ENCODE measurements at regions not wholly inside any gene's neighbourhood (a gene's known extent, or its start where the extent isn't known, plus 50 kb on each side); places are given as distances from the start of the nearest gene placed in this dataset.

DNA sequence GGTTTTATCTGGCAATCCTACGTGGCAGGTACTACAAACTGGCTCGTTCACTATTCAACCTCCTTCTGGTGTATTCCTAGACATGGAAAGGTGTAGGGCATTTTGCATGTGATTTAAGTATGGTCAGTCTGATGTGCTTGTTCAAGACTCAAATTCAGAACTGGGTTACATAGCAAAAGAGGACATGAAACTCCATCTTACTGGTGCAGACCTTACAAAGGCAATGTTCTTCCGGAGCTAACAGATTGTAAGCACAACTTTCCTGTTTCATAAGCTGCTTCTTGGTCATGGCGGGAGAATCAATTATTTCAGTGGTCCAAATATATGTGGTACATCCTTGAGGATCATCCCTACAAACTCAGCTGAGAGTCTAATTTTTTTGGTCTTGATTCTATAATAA lies 703.4 kb downstream of the EPM2A start:
- DNase-seq: no peak

DNA sequence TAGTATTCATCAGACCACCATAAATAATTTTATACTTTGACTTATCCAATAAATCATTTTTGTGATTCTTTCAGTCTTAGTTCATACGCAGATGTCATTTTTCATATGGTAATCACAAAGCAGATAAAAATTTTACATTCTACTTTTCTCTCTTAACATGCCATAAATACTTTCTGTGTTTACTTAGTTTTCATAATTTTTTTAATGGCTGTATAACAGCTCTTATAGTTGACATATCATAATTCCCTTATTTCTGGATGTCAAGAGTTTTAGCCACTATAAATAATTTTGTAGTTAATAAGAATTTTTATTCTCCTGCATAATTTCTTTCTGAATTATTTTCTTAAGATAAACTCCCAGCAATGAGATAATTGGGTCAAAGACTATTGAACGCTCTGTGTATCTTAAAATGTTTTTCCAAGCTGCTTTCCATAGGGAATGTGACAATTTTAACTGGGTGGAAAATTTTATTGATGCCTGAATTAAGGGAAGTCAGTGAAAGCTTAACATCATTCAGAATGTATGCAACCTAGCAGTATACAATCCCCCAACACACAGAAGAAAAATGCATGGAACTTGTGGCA lies 702.7 kb downstream of the EPM2A start:
- DNase-seq: no peak

DNA sequence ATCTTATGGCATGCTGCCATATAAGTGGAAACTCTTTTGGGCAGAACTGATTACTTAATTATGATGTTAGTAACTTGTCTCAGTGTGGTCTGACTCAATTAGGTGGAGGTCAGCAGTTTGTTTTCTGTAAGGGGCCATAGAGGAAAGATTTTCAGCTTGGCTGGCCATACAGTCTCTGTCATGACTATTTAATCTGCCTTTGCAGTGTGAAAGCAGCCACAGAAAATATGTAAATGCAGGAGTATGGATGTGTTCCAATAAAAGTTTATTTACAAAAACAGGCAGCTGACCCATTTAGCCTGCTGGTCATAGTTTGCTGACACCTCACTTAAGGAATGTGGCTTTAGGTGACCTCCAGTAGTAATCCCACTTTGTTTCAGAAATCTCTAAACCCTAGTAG lies 700.7 kb downstream of the EPM2A start:
- DNase-seq: no peak

DNA sequence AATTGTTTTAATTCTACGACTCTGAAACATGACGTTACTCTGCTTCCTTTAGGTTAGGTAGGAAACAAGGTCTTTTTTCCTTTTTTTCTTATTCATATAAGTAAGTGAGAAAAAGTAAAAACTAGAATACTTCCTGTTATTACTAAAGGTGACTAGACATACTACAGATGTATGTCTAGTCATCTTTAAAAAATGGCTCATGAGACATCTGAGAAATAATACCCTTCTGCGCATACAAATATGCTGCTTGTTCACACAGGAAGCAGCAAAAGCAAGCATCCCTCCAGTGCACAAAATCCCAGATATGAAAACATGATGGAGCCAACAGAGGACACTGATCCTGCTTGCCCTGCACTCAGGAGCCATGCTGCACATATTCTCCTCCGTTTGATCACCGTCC lies 699.1 kb downstream of the EPM2A start:
- no peak for DNase-seq

DNA sequence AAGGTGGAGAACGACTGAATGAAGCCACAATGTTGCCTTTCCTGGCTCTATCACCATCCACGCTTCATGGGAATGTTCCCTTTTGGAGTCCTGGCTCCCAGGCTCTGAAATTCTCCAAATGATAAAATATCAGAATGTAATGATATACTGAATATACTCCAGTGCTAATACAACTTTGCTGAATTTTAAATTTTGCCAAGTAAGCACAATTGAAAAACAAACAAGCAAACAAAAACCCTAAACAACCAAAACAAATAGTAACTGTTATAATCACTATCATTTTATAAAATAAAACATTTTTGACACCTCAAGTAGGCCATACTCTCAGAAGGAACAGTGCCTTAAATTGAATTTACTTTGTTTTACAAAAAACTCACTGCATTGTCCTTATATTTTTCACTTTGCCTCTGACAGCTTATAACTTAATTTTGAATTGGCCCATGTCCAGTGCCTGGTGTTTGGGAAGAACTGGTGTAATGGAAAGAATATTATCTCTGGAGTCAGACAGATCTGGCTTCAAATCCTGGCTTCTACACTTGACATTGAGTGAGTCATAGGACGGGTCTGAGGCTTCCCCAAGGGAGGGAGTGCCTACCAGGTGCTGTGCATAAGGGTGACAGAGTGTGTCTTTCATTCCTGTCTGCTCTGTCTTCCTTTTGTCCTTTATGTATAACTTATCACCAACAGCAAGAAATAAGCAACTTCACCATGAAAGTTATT lies 698.3 kb downstream of the EPM2A start:
- no peak for DNase-seq

DNA sequence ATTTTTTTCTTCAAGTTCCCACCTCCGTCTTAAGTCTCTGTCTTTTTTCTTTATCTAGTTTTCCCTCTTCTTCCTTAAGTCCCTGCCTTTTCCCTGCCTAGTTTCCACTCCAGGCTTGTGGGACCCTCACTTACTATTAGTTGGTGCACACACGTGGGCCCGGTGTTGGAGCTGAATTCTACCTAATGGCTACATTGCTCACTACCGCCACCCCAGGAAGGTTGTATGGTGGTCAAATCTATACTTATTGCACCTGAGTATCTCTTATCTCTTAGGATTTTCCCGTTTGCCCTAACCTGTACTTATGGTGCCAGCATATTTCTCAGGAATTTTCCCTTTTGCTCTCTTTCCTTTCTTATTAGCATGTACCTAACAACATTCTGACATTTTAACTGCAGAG lies 692.8 kb downstream of the EPM2A start:
- no peak for DNase-seq

DNA sequence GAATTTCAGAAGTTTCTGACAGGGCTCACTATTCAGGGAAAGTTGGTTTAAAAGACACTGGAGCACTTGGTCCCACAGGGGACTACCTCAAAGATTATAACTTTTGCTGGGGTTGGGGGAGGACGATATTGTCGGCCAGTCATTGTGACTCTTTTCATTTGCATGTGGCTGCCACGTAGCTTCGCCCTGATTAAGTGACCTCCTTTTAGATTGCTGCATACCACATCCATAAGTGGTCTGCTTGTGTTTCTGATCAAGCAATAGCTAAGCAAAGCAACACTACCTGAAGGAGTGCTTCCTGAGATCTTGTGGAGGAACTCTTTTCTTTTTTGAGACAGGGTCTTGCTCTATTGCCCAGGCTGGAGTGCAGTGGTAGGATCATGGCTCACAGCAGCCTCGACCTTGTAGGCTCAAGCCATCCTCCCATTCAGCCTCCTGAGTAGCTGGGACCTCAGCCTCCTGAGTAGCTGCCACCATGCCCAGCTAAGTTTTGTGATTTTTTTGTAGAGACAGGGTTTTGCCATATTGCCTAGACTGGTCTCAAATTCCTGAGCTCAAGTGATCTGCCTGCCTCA lies 691.3 kb downstream of the EPM2A start:
- no peak for DNase-seq

DNA sequence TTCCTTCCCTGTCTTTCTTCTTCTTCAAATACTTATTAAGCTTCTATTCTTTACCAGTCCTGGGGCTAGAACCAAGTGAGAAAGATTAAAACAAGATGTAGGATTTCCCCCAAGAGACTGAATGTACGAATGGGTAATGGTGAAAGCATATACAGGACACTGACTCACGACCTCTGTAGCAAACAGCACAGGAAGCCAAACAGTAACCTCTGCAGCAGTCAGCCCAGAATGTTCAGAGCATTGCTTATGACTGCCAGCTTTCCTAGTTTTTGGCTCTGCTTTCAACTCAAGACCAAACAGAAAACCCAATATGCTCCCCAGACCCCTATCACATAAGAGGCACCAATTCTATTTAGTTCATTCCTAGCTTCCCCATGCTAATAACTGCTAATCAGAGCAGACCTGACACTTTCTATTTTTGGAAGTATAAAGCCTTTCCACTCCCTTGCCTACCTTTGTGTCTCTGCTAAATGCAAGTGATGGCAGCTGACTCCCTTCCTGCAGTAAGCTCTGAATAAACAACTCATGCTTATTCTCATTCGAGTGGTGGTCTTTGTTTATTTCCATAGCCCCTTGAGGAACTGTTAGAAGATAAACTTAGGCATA lies 690.6 kb downstream of the EPM2A start:
- peak; percentile 8 for DNase-seq

DNA sequence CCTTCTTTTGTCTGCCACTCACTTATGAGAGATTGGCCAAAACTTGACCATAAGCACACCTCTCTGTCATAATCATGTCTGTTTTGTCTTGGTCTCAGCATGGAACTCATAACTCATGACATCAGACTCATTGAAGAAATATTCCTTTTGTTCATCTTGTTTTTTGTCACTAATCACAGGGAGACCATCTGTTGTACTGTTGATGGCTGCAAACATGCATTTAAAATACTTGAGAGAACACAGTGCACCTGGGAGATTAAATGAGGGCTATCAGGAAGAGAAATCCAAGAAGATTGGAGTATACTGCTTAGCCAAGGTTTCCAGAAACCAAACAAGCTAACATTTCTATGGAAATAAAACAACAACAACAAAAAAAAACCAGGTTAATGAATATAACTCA lies 689.7 kb downstream of the EPM2A start:
- DNase-seq: no peak

DNA sequence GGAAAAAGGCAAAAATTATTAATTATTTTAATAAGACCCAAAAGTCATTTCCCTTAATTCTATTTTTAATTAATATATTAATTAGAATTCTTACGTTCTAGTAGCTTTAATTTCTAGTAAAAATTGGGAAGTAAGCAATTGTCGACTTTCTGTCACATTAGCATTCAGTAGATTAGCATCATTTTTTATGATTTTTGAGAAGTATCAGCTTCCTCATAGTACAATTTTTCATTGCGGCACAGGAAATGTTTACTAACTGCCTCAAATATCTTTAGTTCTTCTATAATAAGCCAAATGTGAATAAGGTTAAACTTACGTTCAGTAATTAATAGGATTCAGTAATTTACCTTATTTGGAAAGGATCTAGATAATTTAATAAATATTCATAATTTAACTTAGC lies 687.4 kb downstream of the EPM2A start:
- no peak for DNase-seq

DNA sequence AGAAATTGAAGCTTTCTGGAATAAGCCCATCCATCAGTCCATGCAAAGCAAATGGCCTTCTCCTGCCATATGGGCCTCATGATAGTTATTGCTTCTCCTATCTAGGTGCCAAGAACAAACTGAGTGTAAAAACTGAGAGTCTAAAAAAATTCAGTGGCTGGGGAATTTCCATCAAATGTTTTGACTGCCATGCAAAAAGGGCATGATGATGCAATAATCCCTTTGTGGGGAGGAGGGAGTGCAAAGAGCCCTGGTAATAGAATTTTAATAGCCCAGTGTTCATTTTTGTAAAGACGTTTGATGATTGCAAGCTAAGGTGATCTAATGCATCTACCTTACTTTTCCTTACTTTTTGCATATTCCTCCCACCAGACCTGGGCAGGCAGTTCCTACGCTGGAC lies 683.7 kb downstream of the EPM2A start:
- DNase-seq: no peak

DNA sequence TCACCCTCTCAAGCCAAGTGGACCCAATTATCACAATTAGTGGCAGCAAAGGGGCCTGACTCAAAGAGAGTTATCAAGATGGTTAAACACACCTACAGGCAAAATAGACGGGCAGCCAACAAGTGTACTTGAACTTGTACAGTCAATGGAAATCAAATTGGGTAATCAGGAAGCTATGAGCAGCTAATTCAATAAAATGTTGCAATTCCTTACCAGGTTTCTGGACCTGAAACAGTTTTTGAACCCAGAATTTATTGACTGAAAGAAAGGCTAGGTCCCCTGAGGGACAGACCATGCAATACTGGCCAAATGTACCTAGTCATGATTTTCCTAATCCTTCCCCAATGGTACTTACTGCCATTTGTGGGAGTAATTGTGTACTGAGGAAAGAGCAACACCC lies 679.8 kb downstream of the EPM2A start:
- DNase-seq: no peak

DNA sequence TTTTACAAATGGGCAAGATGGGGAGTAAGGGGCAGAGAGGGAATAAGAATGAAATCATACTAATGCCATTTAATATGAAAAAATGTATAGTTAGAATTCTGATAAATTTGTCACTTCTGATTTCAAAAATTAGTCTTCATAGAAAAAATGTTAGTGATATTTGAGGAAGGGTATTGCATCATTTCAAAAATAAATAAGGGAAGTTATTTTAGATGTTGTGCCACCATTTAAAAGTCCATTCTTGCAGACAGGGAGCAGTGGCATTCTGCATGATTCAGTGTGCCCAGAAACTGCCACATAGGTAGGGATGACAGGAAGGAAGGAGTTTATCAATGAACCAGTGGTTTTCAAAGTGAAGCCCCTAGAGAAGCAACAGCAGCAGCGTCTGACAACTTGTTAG lies 674.6 kb downstream of the EPM2A start:
- no peak for DNase-seq

DNA sequence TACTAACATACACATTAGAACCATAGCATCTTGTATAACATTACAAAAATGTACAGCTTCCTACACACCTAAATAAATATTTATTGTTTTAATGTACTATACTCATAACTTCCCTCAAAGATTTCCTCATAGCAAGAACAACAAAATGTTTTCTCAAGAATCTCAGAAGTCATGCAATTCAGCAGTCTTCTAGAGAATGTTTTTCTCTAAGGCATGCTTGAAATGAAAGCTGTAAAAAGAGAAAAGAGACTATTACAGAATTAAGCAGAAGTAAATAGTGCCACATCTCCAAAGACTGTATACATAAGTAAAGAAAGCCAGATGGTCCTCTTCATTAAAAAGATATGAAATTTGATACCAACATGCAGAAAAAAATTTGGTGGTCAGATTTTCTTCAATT lies 672.2 kb downstream of the EPM2A start:
- DNase-seq: no peak

DNA sequence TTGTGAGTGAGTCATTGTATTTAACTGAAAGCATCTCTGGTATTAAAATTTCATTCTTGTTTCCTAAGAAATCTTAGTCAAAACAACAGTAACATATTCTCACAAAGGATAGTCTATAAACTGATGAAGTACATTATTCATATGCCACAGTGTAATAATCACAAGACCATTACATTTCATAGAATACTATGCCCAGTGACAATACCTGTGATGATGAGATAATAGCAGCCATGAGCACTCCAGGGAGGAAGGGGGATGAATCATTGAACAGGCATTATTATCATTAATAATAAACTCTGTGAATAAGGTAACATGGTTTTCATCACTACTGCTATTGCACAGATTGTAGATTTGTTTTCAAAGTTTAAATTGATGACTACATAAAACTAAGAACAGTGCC lies 667.9 kb downstream of the EPM2A start:
- DNase-seq: no peak

DNA sequence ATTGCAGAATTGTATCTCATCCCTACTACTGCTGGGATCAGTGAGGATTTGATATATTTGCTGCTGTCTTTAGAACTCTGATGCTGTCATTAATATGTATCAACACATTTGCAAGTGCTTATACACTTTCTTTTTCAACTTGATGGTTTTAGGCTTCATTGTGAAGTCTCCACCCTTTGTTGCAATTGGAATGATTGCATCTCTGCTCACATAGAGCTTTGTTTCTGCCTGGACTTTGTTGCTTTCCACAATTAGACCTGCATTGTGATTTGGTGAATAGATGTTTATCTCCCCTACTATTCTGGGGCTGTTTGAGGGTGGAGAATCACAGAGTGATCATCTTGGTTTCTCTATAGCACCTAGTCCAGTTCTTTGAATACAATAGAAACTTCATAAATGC lies 666.7 kb downstream of the EPM2A start:
- DNase-seq: no peak

DNA sequence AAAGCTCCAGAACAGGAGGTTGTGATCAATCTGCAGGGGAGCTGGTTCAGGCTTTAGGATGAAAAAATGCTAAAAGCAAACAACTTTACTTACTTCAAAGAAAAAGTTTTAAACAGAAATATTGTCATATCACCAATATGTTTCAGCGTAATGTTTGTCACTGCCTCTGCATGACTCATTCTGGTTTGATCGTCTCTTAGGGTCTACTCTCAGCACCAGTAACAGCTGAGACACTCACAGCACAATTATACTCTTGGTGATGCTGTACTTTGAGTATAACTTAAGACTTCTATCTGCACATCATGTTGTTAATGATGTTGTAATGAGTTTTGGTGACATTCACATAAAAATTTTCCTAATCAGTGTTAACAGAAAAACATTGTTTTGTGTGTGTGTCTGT lies 665.4 kb downstream of the EPM2A start:
- no peak for DNase-seq

DNA sequence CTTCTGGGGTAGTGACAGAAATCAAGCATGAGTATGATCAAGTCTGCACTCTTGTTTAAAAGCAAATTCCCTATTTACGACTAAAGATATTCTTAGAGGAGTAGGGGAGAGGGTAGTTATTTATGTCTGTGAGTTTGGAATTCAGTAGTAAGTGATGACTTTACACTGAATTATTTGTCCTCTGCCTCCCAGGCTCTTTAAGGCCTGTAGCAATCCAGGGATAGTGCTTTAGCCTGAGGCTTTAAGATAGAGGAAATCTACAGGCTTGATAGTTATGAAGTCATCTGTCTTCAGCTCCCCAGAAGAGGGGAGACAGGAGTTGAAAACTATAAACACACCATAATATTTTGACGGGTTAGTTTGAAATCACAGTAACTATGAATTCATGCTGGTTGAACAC lies 664.5 kb downstream of the EPM2A start:
- DNase-seq: no peak

DNA sequence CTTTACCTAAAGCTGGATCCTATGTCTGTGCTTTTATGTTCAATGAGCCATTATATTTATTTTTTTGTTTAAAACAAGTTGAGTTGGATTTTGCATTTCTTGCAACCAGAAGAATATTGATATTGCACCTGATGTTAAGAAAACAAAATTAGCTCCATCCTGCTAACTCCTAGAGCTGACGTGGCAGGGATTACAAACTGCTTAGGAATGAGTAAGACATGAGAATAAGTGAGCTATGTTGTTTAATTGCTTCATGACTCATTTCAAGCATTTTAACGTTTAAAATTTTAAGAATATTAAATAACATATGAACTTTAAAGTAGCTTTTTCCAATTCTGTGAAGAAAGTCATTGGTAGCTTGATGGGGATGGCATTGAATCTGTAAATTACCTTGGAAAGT lies 663.5 kb downstream of the EPM2A start:
- DNase-seq: no peak

DNA sequence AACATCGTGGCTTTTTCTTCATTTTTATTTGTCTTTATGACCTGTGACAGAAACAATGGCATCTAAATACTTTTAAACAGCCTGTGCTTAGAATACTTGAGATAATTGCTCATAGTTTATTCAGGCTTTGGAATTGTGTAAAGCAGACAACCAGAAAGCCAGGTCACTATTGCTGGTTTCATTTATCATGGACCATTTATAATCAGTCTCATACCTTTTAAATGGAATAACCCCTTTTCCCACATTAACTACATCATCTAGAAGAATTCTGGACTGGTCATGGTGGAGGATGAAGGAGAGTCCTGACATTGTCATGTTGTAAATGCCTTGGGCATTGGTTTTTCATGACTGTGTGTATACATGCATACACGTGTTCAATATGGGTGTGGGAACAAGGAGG lies 661.5 kb downstream of the EPM2A start:
- no peak for DNase-seq

DNA sequence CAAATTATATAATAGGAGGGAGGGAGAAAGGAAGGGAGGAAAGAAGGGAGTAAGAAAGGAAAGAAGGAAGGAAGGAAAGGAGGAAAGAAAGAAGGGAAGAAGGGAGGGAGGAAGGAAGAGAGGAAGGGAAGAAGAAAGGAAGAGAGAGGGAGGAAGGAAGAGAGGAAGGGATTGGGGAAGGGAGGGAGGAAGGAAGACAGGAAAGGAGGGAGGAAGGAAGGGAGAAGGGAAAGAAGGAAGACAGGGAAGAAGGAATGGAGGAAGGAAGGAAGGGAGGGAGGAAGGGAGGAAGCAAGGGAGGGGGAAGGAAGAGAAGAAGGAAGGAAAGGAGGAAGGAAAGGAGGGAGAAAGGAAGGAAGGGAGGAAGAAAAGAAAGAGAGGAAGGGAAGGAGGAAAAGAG lies 660.5 kb downstream of the EPM2A start:
- no peak for DNase-seq

DNA sequence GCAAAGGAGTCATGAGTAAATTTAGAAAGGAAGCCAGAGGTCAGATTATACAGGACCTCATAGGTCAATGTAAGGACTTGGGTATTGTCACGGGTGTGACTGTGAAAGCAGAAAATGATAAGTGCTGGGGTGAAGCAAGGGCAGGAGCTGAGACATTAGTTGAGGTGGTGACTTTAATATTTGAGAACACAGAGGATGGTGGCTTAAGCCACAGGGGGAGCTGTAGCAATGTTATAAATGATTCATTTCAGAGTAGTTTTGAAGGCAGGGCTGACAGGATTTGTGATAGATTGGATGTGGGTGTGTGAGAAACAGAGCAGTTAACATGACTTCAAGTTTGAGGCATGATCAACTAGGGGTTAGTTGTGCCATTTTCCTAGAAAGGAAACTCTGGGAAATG lies 659.9 kb downstream of the EPM2A start:
- no peak for DNase-seq

DNA sequence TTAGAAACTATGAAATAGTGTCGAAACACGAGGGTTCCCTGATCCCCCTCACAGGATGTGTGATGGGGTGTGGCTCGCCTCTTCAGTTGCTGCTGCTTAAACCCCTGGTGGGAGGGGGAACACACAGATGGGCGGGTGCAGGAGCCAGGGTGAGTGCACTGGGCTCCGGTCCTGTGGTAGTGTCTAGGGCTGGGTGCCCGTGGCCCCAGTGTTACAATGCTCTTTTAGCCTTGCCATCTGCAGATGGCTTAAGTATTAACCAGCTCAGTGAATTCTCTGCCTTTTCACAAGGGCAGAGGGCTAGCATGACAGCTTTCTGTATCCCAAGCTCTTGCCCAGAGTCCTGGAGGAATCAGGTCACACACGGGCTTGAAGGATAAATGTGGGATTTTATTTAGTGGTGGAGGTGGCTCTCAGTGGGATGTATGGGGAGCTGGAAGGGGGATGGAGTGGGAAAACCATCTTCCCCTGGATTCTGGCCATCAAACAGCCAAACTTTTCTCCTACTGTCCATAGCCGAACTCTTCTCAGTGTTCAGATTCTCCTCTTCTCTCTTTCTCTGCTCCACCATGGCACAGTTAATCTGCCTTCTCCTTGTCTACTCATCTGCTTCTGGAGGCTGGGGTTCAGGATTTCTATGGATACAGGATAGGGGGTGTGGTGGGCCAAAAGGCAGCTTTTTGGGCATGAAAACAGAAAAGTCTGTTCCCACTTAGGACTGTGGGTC lies 659.0 kb downstream of the EPM2A start:
- DNase-seq: no peak

DNA sequence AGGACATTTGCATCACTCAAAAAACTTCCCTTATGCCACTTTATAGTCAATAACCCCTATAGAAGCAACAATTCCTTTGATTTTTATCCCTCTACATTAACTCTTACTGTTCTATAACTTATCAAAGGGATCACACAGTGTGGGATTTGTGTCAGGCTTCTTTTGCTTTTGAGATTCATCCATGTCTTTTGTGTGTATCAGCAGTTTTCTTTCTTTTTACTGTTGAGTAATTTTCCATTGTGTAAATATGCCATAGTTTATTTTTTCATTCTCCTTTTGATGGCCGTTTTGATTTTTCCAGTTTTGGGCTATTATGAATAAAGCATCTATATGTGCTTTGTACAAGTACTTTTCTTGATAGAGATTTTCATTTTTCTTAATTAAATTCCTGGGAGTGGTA lies 657.9 kb downstream of the EPM2A start:
- no peak for DNase-seq

All from hindlimb muscle (tissue), 1 donor.